GM18498 (cell line): ENCODE measurements at regions not wholly inside any gene's neighbourhood (a gene's known extent, or its start where the extent isn't known, plus 50 kb on each side); places are given as distances from the start of the nearest gene placed in this dataset.
"Not testable (repeated sequence)": the region's sequence is repeated elsewhere in the genome, so short reads cannot be mapped to it uniquely, and the experiment has no call there.

Source experiments
- ATAC-seq: cut with Tn5 transposase; IDR thresholded peaks from one replicate; pipeline ENCODE4 v1.9.1; 2021; ENCODE audit warnings: mild to moderate bottlenecking, moderate library complexity; ENCODE audit not compliant: unreplicated experiment

- ATAC-seq, result no peak
Observed at GRCh38 chr9:96133321-96134021, 168.5 kb downstream of the HSD17B3 start.

DNA sequence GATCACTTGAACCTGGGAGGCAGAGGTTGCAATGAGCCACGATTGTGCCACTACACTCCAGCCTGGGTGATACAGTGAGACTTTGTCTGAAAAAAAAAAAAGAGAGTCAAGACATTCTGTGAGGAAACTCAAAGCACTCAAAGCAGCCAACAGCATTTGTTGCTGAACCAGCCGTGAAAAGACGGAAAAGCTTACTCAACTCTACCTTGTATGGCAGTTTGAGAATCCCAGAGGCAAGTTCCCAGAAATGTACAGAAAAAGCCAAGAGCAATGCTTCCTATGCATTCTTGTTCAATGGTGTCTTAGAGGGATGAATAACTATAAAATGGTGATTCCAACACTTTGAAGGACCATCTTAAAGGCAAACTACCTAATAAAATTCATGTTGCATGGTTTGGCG, 170.2 kb downstream of the HSD17B3 start:
- ATAC-seq, result no peak

- ATAC-seq, result no peak
Observed at GRCh38 chr9:96130970-96131369, 171.0 kb downstream of the HSD17B3 start.

DNA sequence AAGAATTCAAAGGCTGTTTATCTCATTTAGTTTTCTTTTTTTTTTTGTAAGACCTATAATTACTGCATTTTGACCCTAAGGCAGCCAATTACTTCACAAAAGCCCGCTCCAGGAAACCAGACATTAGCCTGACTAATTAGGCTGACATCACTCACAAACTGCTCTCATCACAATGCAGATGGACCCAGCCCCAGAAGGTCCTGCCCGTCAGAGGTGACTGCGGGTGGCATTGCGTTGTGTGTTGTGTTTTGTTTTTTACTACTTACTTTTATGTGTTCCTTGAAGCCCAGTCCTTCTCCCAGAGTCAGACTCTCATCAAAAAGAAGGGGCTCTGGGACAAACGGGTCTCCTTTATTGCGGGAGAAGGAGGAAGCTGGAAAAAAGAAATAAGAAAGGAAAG, 172.2 kb downstream of the HSD17B3 start:
- ATAC-seq, result no peak

DNA sequence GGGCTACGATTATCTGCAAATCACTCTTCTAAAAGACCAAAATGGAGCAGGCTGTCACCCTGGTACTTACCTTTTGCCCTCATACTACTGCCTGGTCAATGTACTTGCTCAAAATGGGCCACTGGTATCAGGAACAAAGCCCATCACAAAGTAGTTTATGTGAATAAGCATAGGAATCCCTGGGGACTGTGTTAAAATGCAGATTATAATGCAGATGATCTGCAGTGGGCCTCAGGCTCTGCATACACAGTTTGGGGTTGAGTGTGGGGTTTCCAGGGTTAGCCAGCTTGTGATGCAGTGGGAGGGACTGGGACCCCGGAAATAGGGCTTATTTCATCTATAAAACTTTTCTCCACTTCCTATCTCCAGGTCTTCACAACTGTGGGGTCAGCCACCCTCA, 173.1 kb downstream of the HSD17B3 start:
- ATAC-seq, result no peak

- no peak for ATAC-seq
Observed at GRCh38 chr9:96126321-96126881, 175.6 kb downstream of the HSD17B3 start.

- ATAC-seq, result no peak
Observed at GRCh38 chr9:96125624-96126023, 176.4 kb downstream of the HSD17B3 start.

- ATAC-seq, result no peak
Observed at GRCh38 chr9:96122751-96123150, 179.2 kb downstream of the HSD17B3 start.

GRCh38 chr9:96122282-96122681, 179.7 kb downstream of the HSD17B3 start:
- no peak for ATAC-seq

DNA sequence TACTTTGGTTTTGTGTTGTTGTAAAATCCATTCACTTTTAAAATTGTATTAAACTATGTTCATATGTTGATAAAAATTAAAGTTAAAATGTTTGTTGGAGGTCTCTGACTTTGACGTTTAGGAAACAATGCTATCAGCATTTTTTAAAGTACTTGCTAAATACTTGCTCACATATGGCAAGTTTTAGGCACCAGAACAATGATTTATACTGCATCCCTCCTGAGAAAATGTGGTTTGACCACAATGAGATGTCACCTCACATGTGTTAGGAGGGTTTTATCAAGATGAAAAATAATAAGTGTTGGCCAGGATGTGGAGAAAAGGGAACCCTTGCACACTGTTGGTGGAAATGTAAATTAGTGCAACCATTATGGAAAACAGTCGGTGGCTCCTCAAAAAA, 180.8 kb downstream of the HSD17B3 start:
- ATAC-seq, result no peak

DNA sequence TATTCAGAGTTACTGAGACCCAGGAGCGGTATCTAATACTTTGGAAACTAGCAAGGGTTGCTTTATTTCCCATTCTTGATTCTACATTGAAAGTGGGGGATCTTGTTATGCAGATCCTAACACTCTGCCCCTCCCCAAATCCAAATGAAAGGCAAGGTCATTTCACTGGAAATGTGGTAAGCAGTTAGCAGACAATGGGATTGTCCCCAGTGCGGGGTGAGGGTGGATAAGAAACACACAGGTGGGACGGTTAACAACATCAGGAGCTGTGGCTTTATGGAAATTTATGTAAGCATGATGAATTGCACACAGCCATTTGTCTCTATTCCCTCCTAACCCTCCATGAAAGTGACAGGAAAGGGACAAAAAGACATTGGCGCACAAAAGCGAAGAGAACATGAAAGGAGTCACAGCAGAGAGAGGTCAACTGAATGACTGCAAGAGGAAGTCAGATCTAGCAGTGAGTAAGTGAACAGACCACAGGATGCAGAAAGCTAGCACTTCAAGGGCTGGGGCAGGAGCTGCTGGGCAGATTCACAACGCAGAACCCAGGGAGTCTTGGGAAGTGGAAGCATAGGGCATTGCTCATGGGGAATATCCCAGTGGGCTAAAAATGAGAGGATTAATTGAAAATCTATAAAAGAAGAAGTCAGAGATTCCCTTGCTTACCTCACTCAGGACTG, 184.4 kb downstream of the HSD17B3 start:
- no peak for ATAC-seq

GRCh38 chr9:96116275-96117064, 185.5 kb downstream of the HSD17B3 start:
- ATAC-seq, result no peak

GRCh38 chr9:96115836-96116235, 186.1 kb downstream of the HSD17B3 start:
- ATAC-seq, result no peak

DNA sequence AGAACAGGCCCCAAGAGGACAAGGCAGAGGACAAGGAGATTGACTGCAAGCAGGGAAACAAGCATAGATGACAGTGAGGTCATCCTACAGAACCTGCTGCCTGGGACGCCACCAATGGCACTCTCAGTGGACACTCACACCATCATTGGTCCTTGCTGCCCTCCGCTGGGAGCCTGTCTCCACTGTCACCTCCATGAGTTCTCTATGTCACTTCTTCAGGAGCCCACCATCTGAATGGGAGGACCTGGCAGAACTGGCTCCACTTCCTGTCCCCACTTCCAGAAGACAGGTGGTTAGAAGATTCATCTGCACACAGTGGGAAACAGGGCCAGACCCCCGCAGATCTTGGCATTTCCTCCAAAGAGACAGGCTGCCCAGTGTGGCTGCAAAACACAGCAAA, 188.9 kb downstream of the HSD17B3 start:
- ATAC-seq, result no peak

GRCh38 chr9:96109680-96110351, 192.2 kb downstream of the HSD17B3 start:
- ATAC-seq, result no peak

- ATAC-seq, result no peak
Observed at GRCh38 chr9:96108691-96109380, 193.1 kb downstream of the HSD17B3 start.

- no peak for ATAC-seq
Observed at GRCh38 chr9:96107436-96107835, 194.5 kb downstream of the HSD17B3 start.

GRCh38 chr9:96100385-96101300, 201.3 kb downstream of the HSD17B3 start:
- no peak for ATAC-seq

- ATAC-seq, result not testable (repeated sequence)
Observed at GRCh38 chr9:96090630-96091029, 211.3 kb downstream of the HSD17B3 start.
